Left lung (tissue), 4 donors: ENCODE measurements at regions not wholly inside any gene's neighbourhood (a gene's known extent, or its start where the extent isn't known, plus 50 kb on each side); places are given as distances from the start of the nearest gene placed in this dataset.

Source experiments
- ATAC-seq: fragments of 200-7000 bp; cut with Tn5 transposase; one replicate; pipeline ENCODE4 v1.9.1; 2020; ENCODE audit warnings: moderate library complexity
- DNase-seq, 4 donors: peaks; one replicate each; pipeline ENCODE4 v3.0.0-alpha.2; 2013 to 2020
- H3K27ac ChIP-seq, 2 donors: fragments of 200-600 bp; sonication (generic) in 1 of 2; one replicate each; pipeline versions ENCODE4 v1.5.0 to v1.8.0; 2020 to 2021
- H3K27me3 ChIP-seq, 2 donors: fragments of 200-600 bp; sonication (generic) in 1 of 2; one replicate each; pipeline versions ENCODE4 v1.5.0 to v1.8.0; 2020 to 2021
- H3K36me3 ChIP-seq, 2 donors: fragments of 200-600 bp; sonication (generic) in 1 of 2; one replicate each; pipeline versions ENCODE4 v1.5.0 to v1.8.0; 2020 to 2021
- H3K4me1 ChIP-seq, 2 donors: fragments of 200-600 bp; one replicate each; pipeline ENCODE4 v1.8.0; 2021
- H3K4me3 ChIP-seq, 2 donors: fragments of 200-600 bp; sonication (generic) in 1 of 2; one replicate each; pipeline versions ENCODE4 v1.5.0 to v1.8.0; 2020 to 2021; ENCODE audit warnings: mild to moderate bottlenecking in 1 of 2
- H3K9me3 ChIP-seq, 2 donors: fragments of 200-600 bp; sonication (generic) in 1 of 2; one replicate each; pipeline versions ENCODE4 v1.5.0 to v1.8.0; 2020 to 2021
- CTCF ChIP-seq, 2 donors: fragments of 200-600 bp; sonication (generic) in 1 of 2; IDR thresholded peaks; one replicate each; pipeline versions ENCODE4 v1.5.0 to v1.8.0; 2021; ENCODE audit warnings: antibody characterized with exemption in 2 of 2
- intact Hi-C, 2 donors: fragments of 100-400 bp; cut with DNase I; formaldehyde crosslinking; loops; one replicate each; pipeline versions ENCODE4 v1.11.2 to v1.14.2; 2022
- donor health status: DM: no; HTN: yes; CAD: no.
- donor health status: DM: no; HTN: no; CAD: no.

DNA sequence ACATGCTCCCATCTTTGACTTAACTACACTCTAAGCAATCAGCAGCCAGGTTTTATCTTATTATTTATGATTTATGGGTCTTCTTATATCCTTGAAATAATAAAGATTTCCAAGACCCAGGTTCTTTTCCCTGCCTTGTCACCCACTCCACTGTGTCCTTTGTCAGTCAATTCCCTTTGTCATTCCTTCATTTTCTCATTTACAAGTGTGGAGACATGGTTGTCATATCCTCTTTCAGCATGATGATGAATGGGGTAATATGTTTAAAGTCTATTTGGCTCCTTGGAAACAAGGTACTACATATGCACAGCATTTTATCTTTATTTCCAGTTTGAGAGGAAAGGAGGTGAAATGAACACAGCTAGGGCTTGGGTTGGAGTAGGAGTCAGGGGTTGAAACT, 521.8 kb downstream of the LMO7 start:
- Histone ChIP-seq H3K36me3 (no peaks in the 10 kb centered on the region), H3K27me3 (no peaks in the 10 kb centered on the region), H3K4me1 (no peaks in the 10 kb centered on the region), H3K9me3 (no peaks in the 10 kb centered on the region), H3K27ac (no peak overlapping the region), H3K4me3 (no peak overlapping the region)
- DNase-seq (no peak), ATAC-seq (no peak)
- intact Hi-C loops = no loop called here
- no peak for TF ChIP-seq CTCF (IDR thresholded peaks at IDR 0.05)

DNA sequence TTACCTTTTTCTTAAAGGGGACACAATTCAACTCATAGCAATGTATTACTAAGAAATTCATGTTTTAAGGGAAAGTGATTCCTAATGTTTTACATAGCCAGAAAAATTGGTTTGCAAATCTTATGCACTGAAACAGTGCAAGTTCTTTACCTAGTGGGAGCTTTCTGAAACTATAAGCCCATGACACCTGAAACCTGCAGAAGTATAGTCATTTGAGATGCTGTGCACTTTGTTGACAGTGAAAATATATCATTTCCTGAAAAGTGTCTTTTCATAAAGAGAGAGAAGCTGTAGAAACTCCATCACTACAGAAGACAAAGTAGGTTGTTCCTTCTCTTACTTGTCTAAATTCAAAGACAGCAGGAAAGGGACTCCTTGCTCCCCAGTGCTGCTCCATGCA, 517.1 kb downstream of the LMO7 start:
- no peak for TF ChIP-seq CTCF (IDR thresholded peaks at IDR 0.05)
- DNase-seq = no peak
- Histone ChIP-seq H3K27me3 (no peaks in the 10 kb centered on the region), H3K36me3 (no peaks in the 10 kb centered on the region), H3K4me1 (no peaks in the 10 kb centered on the region), H3K4me3 (no peak overlapping the region), H3K27ac (no peak overlapping the region), H3K9me3 (no peaks in the 10 kb centered on the region)
- intact Hi-C loops = no loop called here
- no peak for ATAC-seq

DNA sequence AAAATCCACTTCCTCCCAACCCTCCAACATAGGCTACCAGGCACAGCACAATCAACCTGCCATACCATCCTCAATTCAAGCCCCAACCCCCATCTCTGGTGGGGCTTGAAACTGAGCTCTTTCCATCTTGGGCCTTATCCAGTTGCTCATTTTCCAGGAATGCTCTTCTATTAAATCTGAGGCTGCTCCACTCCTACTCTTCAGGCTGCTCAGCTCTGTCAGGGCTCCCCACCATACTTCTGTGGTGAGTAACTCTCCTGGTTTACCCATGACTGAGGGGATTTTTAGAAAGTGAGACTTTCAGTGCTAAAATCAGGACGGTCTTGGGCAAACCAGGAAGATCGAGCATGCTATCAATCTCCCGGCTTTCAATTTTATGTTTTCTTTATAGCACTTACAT, 512.8 kb downstream of the LMO7 start:
- DNase-seq = no peak
- Histone ChIP-seq H3K27me3 (no peaks in the 10 kb centered on the region), H3K27ac (no peak overlapping the region), H3K4me3 (no peak overlapping the region), H3K36me3 (no peaks in the 10 kb centered on the region), H3K4me1 (no peaks in the 10 kb centered on the region), H3K9me3 (no peaks in the 10 kb centered on the region)
- ATAC-seq = peak; percentile 69
- no peak for TF ChIP-seq CTCF (IDR thresholded peaks at IDR 0.05)
- intact Hi-C loops = no loop called here

DNA sequence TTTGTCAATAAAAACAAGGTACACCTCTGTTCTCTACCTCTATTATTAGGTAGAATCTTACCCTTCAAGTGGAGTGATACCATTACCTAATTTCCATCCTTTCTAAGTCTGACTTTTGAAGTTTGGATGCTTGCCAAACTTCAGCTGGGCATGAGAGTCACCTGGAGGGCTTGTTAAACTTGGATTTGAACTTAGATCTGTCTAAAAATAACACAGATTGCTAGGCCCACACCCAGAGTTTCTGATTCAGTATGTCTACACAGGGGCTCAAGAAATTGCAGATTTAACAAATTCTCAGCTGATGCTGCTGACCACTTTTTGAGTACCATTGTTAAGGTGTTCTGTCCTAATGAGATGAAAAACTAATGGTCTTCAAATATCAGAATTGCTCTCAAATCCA, 512.2 kb downstream of the LMO7 start:
- ATAC-seq (peak; percentile 76), DNase-seq (no peak)
- intact Hi-C loops = no loop called here
- Histone ChIP-seq H3K27me3 (no peaks in the 10 kb centered on the region), H3K4me1 (no peaks in the 10 kb centered on the region), H3K27ac (no peak overlapping the region), H3K36me3 (no peaks in the 10 kb centered on the region), H3K4me3 (no peak overlapping the region), H3K9me3 (no peaks in the 10 kb centered on the region)
- no peak for TF ChIP-seq CTCF (IDR thresholded peaks at IDR 0.05)

GRCh38 chr13:76132532-76132931, 496.4 kb downstream of the LMO7 start:
- no peak overlapping the region for H3K4me3 ChIP-seq
- no peak for TF ChIP-seq CTCF (IDR thresholded peaks at IDR 0.05)
- H3K27ac ChIP-seq = no peak overlapping the region
- DNase-seq (no peak), ATAC-seq (no peak)
- no peaks in the 10 kb centered on the region for H3K27me3 ChIP-seq
- peaks cover 0 to 6% of the 10 kb centered on the region in 2 donors for H3K9me3 ChIP-seq
- intact Hi-C loops = no loop called here
- no peaks in the 10 kb centered on the region for H3K36me3 ChIP-seq
- H3K4me1 ChIP-seq = no peaks in the 10 kb centered on the region
